ENCODE measurements at regions not wholly inside any gene's neighbourhood (a gene's known extent, or its start where the extent isn't known, plus 50 kb on each side); places are given as distances from the start of the nearest gene placed in this dataset.

GRCh38 chr1:98081944-98082343 is 161.1 kb upstream of the DPYD start:
- TF ChIP-seq EZH2 (IDR thresholded peaks at IDR 0.05; ENCODE audit: insufficient read depth, poor library complexity, severe bottlenecking) (no peak), EZH2phosphoT487 (IDR thresholded peaks at IDR 0.05; ENCODE audit: insufficient read depth, low read depth) (no peak)
